IPS-15b (cell line): ENCODE measurements at regions not wholly inside any gene's neighbourhood (a gene's known extent, or its start where the extent isn't known, plus 50 kb on each side); places are given as distances from the start of the nearest gene placed in this dataset.

Experiments used
- H3K27me3 ChIP-seq: one replicate; pipeline ENCODE4 v1.6.1; 2013; ENCODE audit warnings: low read length; ENCODE audit not compliant: control insufficient read depth, insufficient read depth
- H3K36me3 ChIP-seq: one replicate; pipeline ENCODE4 v1.6.1; 2013; ENCODE audit warnings: low read length; ENCODE audit not compliant: control insufficient read depth, insufficient read depth
- H3K4me1 ChIP-seq: one replicate; pipeline ENCODE4 v1.6.1; 2013; ENCODE audit warnings: mild to moderate bottlenecking, low read length; ENCODE audit not compliant: control insufficient read depth, insufficient read depth
- H3K4me3 ChIP-seq: one replicate; pipeline ENCODE4 v1.5.1; 2013; ENCODE audit warnings: low read depth, low read length
- H3K9ac ChIP-seq: one replicate; pipeline ENCODE4 v1.6.1; 2013; ENCODE audit warnings: low read depth, mild to moderate bottlenecking, low read length
- H3K9me3 ChIP-seq: one replicate; pipeline ENCODE4 v1.6.1; 2013; ENCODE audit warnings: mild to moderate bottlenecking, low read length; ENCODE audit not compliant: control insufficient read depth, insufficient read depth

DNA sequence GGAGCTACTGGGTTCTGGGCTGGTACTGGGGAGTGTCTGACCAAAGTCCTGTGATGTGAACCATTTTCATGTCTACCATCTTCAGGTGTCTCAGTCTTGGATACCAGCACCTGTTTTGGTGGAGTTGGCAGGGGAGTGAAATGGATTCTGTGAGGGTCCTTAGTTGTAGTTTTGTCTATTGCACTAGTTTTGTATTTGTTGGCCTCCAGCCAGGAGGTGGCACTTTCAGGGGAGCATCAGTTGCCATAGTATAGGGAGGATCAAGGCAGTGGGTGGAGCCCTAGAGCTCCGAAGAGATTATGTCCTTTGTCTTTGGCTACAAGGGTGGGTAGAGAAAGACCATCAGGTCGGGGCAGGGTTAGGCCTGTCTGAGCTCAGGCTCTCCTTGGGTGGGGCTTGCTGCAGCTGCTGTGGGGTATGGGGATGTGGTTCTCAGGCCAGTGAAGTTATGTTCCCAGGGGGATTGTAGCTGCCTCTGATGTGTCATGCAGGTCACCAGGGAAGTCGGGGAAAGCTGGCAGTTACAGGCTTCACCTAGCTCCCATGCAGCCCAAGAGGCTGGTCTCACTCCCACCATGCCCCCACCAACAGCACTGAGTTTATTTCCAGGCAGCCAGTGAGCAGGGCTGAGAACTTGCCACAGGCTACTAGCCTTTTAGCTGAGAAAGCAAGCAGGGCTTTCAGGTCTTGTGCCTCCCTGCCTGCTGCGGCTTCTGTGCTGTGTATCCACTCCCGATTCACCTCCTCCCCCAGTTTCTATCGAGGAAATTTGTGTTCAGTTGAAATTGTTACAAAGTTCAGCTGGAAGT, 153.1 kb downstream of the ZNF365 start:
- Histone ChIP-seq H3K4me3 (no peak overlapping the region), H3K9me3 (no peaks in the 10 kb centered on the region), H3K9ac (no peak overlapping the region), H3K36me3 (no peaks in the 10 kb centered on the region), H3K27me3 (no peaks in the 10 kb centered on the region), H3K4me1 (no peaks in the 10 kb centered on the region)

GRCh38 chr10:62528441-62528840, 154.3 kb downstream of the ZNF365 start:
- Histone ChIP-seq H3K27me3 (no peaks in the 10 kb centered on the region), H3K4me3 (no peak overlapping the region), H3K9me3 (no peaks in the 10 kb centered on the region), H3K36me3 (no peaks in the 10 kb centered on the region), H3K9ac (no peak overlapping the region), H3K4me1 (no peaks in the 10 kb centered on the region)

GRCh38 chr10:62529396-62529795, 155.2 kb downstream of the ZNF365 start:
- Histone ChIP-seq H3K27me3 (no peaks in the 10 kb centered on the region), H3K9me3 (no peaks in the 10 kb centered on the region), H3K4me1 (no peaks in the 10 kb centered on the region), H3K9ac (no peak overlapping the region), H3K36me3 (no peaks in the 10 kb centered on the region), H3K4me3 (no peak overlapping the region)

DNA sequence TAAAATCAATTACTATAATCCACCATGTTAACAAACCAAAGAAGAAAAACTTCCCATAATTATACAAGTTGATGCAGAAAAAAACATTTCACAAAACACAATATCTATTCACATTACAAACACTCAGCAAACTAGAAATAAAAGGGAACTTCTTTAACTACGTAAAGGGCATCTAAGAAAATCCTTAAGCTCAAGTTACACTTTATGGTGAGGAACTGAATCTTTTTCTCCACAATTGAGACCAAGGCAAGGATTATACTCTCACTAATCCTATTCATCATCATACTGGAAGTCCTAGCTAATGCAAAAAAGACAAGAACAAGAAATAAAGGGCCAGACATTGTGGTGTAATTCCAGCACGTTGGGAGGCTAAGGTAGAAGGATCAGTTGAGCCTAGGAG, 159.9 kb downstream of the ZNF365 start:
- Histone ChIP-seq H3K27me3 (no peaks in the 10 kb centered on the region), H3K9me3 (no peaks in the 10 kb centered on the region), H3K4me3 (no peak overlapping the region), H3K4me1 (no peaks in the 10 kb centered on the region), H3K36me3 (no peaks in the 10 kb centered on the region), H3K9ac (no peak overlapping the region)

DNA sequence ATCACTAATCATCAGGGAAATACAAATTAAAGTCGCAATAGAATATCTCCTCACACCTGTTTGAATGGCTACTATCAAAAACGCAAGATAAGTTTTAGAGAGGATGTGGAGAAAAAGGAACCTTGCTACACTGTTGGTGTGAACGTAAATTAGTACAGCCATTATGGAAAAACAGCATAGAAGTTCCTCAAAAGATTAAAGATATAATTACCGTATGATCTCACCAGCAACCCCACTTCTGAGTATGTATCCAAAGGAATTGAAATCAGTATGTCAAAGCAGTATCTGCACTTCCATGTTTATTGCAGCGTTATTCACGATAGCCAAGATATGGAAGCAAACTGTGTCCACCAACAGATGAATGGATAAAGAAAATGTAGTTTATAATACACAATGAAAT, 164.4 kb downstream of the ZNF365 start:
- Histone ChIP-seq H3K9me3 (no peaks in the 10 kb centered on the region), H3K36me3 (no peaks in the 10 kb centered on the region), H3K4me3 (no peak overlapping the region), H3K9ac (no peak overlapping the region), H3K4me1 (no peaks in the 10 kb centered on the region), H3K27me3 (no peaks in the 10 kb centered on the region)

DNA sequence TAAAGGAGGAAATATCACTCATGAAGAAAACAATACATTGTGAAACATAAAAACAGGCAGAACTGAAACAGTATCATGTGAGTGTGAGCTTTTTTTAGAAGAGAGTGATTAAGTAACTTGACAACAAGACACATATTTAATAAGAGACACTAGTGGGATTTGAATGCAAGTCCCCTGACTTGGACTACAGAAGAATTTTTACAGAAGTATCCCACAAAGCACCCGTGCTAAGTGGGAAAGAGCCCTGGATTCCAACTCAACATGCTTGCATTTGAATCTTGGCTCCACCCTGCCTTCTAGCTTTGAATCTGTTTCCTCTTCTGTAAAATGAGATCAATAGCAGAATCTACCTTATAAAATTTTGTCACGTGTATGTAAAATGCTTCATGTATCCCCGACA, 166.2 kb downstream of the ZNF365 start:
- Histone ChIP-seq H3K4me1 (no peaks in the 10 kb centered on the region), H3K36me3 (no peaks in the 10 kb centered on the region), H3K9me3 (no peaks in the 10 kb centered on the region), H3K9ac (no peak overlapping the region), H3K4me3 (no peak overlapping the region), H3K27me3 (no peaks in the 10 kb centered on the region)

DNA sequence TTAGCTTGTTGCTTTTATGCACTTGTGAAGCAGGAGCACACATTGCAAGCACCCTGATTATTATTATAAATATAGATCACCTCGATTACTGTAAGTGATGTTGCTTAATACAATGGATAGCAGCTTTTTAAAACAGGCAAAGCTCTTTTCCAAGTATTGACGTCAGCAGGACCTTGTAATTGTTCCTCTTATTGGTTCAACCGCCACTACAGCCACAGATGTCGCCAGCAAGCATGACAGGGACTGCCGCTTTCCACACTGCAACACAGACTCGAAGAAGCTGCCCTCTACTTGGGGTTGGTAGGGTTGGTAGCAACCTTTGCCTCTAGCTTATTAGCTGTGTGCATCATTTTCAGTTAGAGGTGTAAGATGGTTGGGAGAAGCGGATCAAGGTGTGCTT, 167.6 kb downstream of the ZNF365 start:
- no peaks in the 10 kb centered on the region for H3K36me3 ChIP-seq
- H3K9ac ChIP-seq = no peak overlapping the region
- no peak overlapping the region for H3K4me3 ChIP-seq
- no peaks in the 10 kb centered on the region for H3K4me1 ChIP-seq
- H3K9me3 ChIP-seq = no peaks in the 10 kb centered on the region
- H3K27me3 ChIP-seq = no peaks in the 10 kb centered on the region

GRCh38 chr10:62543571-62544355, 169.6 kb downstream of the ZNF365 start:
- Histone ChIP-seq H3K27me3 (no peaks in the 10 kb centered on the region), H3K36me3 (no peaks in the 10 kb centered on the region), H3K4me3 (no peak overlapping the region)

GRCh38 chr10:62545160-62546066, 171.2 kb downstream of the ZNF365 start:
- Histone ChIP-seq H3K4me1 (no peaks in the 10 kb centered on the region), H3K9me3 (no peaks in the 10 kb centered on the region), H3K27me3 (no peaks in the 10 kb centered on the region), H3K4me3 (no peak overlapping the region), H3K36me3 (no peaks in the 10 kb centered on the region), H3K9ac (no peak overlapping the region)

More at GRCh38 chr10:62543571-62544355, 169.6 kb downstream of the ZNF365 start:
- no peaks in the 10 kb centered on the region for H3K4me1 ChIP-seq
- H3K9me3 ChIP-seq = no peaks in the 10 kb centered on the region
- no peak overlapping the region for H3K9ac ChIP-seq

DNA sequence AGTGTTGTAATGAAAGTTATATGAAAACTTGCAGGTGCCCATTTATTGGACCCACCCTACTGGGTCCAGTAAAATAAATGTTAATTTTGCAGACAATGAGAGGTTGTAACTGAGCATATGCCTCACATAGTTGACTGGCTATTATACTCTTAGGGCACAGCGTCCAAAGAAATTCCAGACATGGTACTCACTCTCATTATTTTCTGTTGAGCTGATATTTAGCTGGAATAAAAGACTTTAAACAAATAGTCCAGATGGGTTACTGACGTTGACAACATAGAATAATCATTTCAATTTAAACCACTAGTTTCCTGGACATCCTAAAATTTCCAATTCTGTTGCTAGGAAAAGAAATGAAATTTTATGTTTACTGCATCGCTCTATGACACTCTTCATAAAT, 174.5 kb downstream of the ZNF365 start:
- no peak overlapping the region for H3K4me3 ChIP-seq
- H3K9me3 ChIP-seq = no peaks in the 10 kb centered on the region
- no peaks in the 10 kb centered on the region for H3K4me1 ChIP-seq
- no peaks in the 10 kb centered on the region for H3K36me3 ChIP-seq
- no peak overlapping the region for H3K9ac ChIP-seq
- no peaks in the 10 kb centered on the region for H3K27me3 ChIP-seq

DNA sequence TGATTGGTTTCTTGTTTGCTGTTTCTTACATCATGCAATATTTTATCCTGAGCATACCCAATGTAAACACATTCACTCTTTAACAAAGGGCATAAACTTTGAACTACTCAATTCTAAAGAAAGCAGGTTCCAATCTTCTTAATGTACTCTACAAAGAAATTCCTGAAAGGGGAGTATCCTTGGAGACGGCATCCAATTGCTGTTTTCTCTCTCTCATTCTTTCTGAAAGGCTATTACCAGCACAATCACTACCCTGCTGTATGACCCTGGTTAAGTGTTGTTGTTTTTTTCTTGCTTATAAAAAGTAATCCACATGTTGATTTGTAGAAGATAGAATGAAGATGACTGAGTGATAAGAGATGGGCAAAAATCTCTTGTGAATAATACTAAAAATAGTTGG, 176.0 kb downstream of the ZNF365 start:
- Histone ChIP-seq H3K9ac (no peak overlapping the region), H3K4me1 (no peaks in the 10 kb centered on the region), H3K4me3 (no peak overlapping the region), H3K9me3 (no peaks in the 10 kb centered on the region), H3K36me3 (no peaks in the 10 kb centered on the region), H3K27me3 (no peaks in the 10 kb centered on the region)
